Myocyte (in vitro differentiated cells): ENCODE measurements at regions not wholly inside any gene's neighbourhood (a gene's known extent, or its start where the extent isn't known, plus 50 kb on each side); places are given as distances from the start of the nearest gene placed in this dataset.
"Not testable (repeated sequence)": the region's sequence is repeated elsewhere in the genome, so short reads cannot be mapped to it uniquely, and the experiment has no call there.

Experiments used
- DNase-seq: peaks from one replicate; pipeline ENCODE4 v3.0.0-alpha.2; 2012; ENCODE audit warnings: low read depth

DNA sequence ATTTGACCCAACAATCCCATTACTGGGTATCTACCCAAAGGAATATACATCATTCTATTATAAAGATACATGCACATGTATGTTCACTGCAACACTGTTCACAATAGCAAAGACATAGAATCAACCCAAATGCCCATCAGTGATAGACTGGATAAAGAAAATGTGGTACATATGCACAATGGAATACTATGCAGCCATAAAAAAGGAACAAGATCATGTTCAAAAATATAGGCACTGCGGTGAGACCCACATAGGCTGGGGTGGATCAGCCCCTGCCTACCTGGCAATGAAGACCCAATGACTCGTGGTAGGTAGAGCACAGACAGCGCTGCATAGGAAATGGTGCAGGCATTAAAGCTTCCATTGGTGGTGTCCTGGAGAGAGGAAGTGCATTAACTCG, 88.6 kb upstream of the NFIL3 start:
- not testable (repeated sequence) for DNase-seq

GRCh38 chr9:91503673-91504081, 80.0 kb upstream of the NFIL3 start:
- no peak for DNase-seq

- no peak for DNase-seq
Observed at GRCh38 chr9:91502913-91503672, 79.5 kb upstream of the NFIL3 start.

DNA sequence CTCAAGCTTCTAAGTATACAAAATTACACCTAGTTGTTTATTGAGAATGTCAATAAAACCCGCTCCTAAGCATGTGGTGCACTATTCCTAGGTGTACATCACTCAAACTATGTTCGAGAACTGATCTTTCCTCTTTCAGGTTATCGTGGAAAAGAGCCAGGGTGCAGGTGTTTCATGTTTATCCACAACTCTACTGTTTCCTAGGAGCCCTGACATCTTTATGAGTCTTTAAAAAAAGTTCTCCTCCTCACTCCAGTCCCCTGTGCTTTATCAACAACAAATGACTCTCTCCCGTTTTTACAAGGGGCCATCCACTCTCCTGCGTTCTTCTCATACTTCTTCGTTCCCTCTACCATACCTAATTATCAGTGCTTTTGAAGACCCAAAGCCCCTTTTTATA, 78.8 kb upstream of the NFIL3 start:
- DNase-seq, result no peak

DNA sequence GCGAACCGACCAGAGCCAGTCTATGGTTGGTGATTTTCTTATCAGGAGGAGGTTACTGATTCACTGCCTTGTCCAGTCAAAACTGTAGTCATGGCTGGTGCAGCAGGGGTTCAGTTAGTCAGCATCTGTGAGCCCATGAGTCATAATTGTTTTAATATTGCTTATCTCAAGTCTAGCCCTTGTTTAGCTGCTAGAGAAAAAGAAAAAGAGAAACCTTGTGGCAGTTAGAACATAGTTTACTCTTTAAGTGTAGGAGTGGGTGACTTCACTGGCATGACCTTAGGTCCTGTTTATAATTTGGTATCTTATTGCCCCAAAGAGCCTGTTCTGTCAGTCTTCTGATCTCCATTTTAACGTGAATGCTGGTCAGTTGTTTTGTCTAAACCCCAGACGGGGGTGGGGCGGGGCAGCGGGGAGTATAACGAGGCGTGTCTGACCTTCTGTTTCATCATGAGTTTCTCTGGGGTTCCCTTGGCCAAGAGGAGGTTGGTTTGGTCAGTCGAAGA, 76.9 kb upstream of the NFIL3 start:
- DNase-seq, result peak; percentile 45

GRCh38 chr9:91496351-91496750, 72.7 kb upstream of the NFIL3 start:
- no peak for DNase-seq

DNA sequence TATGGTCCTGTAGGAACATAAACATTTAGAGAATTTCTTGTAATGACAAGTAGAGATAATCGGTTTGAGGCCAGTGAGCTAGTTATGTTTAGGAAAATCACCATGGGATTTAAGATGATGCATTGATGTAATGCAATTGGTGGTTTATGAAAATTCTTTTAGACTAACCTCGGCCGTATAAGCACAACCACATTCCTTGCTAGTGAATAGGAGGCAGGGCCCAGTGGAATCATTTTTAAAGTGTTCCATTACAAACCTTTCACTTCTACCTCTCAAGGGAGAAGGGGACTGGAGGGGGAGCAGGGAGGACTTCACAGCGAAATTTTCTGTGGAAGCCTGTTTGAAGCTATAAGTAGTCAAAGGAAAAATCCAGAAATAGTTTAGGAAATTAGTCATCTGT, 71.8 kb upstream of the NFIL3 start:
- DNase-seq, result peak; percentile 56

- DNase-seq, result no peak
Observed at GRCh38 chr9:91494751-91495150, 71.1 kb upstream of the NFIL3 start.

DNA sequence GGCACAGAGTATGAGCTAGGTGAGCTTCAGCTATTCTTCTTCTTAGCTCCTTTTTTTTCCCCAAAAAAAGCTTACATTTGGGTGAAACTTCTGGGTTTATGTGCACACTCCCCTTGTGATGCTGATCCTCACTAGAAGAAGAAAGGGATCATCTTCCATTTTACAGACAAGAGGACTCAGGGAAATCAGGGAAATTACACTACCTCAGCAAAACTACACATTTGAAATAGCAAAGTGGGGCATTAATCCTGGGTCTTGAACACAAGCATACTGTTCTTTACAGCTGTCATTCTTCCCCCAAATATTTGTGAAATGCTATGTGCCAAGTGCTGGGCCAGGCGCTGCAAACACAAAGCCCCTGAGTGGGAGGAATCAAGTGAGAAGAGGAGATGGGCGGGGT, 68.6 kb upstream of the NFIL3 start:
- DNase-seq, result no peak

DNA sequence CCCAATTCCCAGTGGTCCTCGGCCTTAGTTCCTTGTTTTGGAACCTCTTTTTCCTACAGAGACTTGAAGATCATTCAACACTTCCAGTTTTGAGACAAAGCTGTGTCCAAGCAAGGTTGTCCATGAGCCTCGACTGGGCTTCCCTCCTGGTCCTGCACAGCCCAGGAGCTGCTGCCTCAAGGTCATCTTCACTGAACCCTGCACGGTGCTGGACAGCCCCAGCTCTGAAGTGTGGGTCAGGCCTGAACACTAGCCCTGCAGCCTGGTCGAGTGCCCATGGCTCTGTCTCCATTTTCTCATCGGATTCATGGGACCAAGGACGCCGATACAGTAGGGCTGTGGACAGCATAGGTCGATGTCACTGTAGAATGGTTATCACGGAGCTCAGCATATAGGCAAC, 68.0 kb upstream of the NFIL3 start:
- no peak for DNase-seq

- peak; percentile 87 for DNase-seq
Observed at GRCh38 chr9:91489361-91489899, 65.8 kb upstream of the NFIL3 start.

DNA sequence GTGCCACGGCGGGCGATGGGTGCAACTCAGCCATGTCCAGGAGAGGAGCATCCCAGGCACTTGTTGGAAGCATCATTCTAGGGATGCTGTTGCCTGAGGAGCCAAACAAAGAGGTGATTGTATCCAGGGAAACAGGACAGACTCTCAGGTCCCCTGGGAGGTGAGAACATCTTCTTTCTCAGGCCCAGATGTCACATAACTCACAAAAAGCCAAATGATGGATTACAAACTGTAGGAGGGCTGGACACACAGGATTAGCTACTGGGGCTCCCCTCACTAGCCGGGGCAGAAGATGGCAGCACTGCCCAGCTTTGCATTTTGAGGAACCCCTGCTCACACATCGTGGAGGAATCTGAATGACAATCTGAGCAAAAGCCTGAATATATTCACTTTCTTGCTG, 64.7 kb upstream of the NFIL3 start:
- no peak for DNase-seq

- peak; percentile 64 for DNase-seq
Observed at GRCh38 chr9:91486699-91487497, 63.3 kb upstream of the NFIL3 start.

DNA sequence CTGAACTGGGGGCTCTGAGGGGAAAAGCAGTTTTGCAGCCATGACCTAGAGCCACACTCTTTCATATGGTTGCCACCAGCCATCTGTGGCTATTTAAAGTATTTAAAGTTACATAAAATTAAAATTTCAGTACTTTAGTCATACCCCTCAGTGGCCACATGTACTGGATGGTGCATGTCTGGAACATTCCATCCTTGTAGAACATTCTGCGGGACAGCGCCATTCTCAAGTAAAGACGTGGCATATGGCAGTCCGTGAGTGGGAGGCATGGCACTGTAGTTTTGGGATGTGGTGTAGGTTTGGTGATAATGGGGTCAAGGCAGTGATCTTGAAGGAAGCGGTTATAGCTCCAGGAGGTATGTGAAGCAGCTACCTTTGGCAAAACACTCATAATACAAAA, 61.4 kb upstream of the NFIL3 start:
- DNase-seq, result no peak

DNA sequence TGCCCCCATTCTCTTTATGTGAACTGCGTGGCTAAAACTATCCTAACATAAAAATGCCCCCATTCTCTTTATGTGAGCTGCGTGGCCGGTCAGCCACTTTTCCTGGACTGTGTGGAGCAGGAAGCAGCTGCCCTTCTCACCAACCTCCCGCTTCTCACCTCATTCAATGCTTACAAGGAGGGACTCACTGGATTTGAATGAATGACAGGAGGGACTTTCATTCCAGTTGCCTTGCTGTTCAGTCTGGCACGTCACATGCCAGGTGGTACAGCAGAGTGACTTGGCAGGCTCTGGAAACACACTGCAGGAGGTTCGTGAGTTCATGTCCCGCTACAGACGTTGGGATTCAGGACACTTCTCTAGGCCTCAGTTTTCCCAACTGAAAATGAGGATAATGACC, 60.2 kb upstream of the NFIL3 start:
- peak; percentile 79 for DNase-seq

- peak; percentile 96 for DNase-seq
Observed at GRCh38 chr9:91483189-91483691, 59.6 kb upstream of the NFIL3 start.

DNA sequence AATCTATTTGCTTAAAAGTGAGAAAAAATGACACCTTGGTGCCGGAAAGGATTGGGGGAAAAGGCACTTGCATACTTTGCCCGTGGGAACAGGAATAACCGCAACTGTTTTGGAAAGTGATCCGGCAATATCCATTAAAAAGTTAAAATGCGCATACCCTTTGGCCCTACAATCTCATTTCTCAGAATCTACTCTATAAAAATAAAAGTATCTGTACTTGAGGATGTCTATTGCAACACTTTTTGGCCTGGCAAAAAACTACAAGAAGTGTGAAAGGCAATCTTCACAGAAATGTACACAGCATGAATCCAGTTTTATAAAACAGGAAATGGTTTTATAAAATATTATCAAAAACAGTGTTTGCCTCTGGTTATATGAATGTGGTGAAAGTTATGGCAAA, 58.3 kb upstream of the NFIL3 start:
- no peak for DNase-seq

DNA sequence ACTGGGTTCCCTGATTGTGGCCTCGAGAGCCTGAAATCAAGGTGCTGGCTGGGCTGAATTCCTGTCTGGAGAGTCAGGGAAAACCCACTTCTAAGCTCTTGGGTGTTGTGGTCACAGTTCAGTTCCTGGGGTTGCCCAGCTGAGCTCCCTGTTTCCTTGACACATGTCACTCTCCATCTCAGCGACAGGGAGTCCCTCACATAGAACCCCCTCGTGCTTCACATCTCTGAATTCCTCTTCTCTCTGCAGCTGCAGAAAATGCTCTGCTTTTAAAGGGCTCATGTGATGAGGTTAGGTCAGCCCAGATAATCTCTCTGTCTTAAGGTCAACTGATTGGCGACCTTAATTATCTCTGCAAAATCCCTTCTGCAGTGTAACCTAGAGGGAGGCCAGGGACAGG, 53.5 kb upstream of the NFIL3 start:
- peak; percentile 40 for DNase-seq

DNA sequence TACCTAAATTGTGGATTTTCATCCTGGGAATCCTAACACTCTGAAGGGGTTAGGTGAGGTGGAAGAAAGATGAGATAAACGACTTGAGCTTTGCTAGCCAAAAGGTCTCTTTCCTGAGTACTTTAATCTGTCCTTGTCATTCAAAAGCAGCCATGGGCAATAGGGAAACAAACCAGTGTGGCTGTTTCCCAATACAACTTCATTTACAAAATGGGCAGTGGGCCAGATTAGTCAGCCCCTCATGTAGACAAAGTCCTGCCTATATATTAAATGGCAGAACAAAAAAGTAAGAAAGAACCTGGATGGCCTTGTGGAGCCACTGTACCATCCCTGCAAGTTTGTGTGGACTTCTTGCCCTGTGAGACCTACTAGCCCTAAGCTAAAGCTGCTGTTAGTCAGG, 51.0 kb upstream of the NFIL3 start:
- DNase-seq, result no peak
